ENCODE measurements at regions not wholly inside any gene's neighbourhood (a gene's known extent, or its start where the extent isn't known, plus 50 kb on each side); places are given as distances from the start of the nearest gene placed in this dataset.

DNA sequence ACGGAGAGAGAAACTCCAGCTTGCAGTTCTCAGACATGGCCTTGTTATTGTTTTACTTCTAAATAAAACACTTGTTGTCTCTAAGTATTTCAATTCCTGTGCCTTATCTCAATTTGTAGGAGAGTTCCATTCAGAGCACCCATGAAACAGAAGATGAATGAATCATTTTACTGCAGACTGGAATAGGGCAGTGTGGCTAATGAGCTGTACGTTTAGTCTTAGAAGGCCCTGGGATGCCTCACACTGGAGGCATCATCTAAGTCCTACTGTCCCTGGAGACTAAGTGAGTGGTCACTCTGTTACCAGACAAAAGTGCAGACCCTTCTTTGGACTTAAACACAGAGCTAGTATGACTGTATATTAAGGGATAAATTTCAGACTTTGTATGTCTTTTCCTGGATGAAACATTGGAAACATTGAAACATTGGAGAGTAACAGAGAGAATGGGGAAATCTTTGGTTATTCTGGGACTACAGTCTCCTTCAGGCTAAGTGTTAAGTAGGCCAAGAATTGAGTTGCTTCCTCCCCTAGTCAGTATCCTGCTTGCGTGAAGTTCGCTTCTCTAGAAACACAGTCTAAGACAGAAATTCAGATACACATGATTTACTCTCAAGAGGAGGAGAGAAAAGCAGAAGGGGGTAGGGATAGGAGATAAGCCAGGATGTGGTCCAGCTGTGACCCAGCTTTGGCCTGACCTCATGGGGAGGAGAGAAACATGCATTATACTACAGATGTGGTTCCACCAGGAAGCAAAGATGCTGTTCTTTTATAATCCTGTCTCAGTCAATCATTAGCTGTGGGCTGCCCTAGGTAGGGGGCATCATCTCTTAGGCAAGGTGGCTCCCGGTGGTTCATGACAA is 167.4 kb upstream of the BMP2 start:
- no peaks in the 10 kb centered on the region for H3K36me3 ChIP-seq (ENCODE audit: control insufficient read depth, insufficient read depth, low read length)
- H3K4me1 ChIP-seq (ENCODE audit: control insufficient read depth, insufficient read depth, low read length): peaks cover 5% of the 10 kb centered on the region
- no peak overlapping the region for H3K9ac ChIP-seq (ENCODE audit: low read length)
- H3K27me3 ChIP-seq (ENCODE audit: control insufficient read depth, insufficient read depth, low read length): no peaks in the 10 kb centered on the region
- no peak overlapping the region for H3K4me3 ChIP-seq (ENCODE audit: low read length)
- H3K9me3 ChIP-seq (ENCODE audit: control insufficient read depth, low read length): no peaks in the 10 kb centered on the region

DNA sequence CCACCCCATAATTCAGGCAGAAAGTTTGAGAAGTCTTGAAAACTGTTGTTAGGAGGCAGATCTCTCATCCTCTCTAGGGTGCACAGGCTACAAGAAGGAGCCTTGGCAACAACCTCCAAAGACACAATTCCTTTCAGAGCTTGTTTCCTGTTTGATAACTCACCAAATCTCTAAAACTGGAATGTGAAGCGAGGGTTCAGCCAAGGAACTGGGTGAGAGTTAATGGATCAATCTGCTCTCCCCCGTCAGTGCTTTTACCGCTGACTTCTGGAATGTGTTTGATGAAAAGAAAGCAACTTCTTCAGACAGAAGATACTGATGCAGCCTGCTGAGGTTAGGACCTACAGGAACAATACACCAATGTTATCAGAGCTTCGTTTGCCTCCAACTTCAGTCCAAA is 171.8 kb upstream of the BMP2 start:
- no peaks in the 10 kb centered on the region for H3K9me3 ChIP-seq (ENCODE audit: control insufficient read depth, low read length)
- H3K4me1 ChIP-seq (ENCODE audit: control insufficient read depth, insufficient read depth, low read length): peaks cover 15% of the 10 kb centered on the region
- no peaks in the 10 kb centered on the region for H3K36me3 ChIP-seq (ENCODE audit: control insufficient read depth, insufficient read depth, low read length)
- H3K4me3 ChIP-seq (ENCODE audit: low read length): no peak overlapping the region
- no peak overlapping the region for H3K9ac ChIP-seq (ENCODE audit: low read length)
- H3K27me3 ChIP-seq (ENCODE audit: control insufficient read depth, insufficient read depth, low read length): no peaks in the 10 kb centered on the region

- no peak overlapping the region for H3K4me3 ChIP-seq (ENCODE audit: low read length)
- no peaks in the 10 kb centered on the region for H3K27me3 ChIP-seq (ENCODE audit: control insufficient read depth, insufficient read depth, low read length)
- no peaks in the 10 kb centered on the region for H3K36me3 ChIP-seq (ENCODE audit: control insufficient read depth, insufficient read depth, low read length)
- H3K4me1 ChIP-seq (ENCODE audit: control insufficient read depth, insufficient read depth, low read length): peaks cover 15% of the 10 kb centered on the region
- H3K9ac ChIP-seq (ENCODE audit: low read length): no peak overlapping the region
- no peaks in the 10 kb centered on the region for H3K9me3 ChIP-seq (ENCODE audit: control insufficient read depth, low read length)
Measured at GRCh38 chr20:6590891-6591637, 176.4 kb upstream of the BMP2 start.

- Histone ChIP-seq H3K36me3 (ENCODE audit: control insufficient read depth, insufficient read depth, low read length) (no peaks in the 10 kb centered on the region), H3K9me3 (ENCODE audit: control insufficient read depth, low read length) (no peaks in the 10 kb centered on the region), H3K27me3 (ENCODE audit: control insufficient read depth, insufficient read depth, low read length) (no peaks in the 10 kb centered on the region), H3K4me3 (ENCODE audit: low read length) (no peak overlapping the region), H3K4me1 (ENCODE audit: control insufficient read depth, insufficient read depth, low read length) (peaks cover 10% of the 10 kb centered on the region), H3K9ac (ENCODE audit: low read length) (no peak overlapping the region)
Measured at GRCh38 chr20:6588296-6588695, 179.2 kb upstream of the BMP2 start.

- H3K36me3 ChIP-seq (ENCODE audit: control insufficient read depth, insufficient read depth, low read length): no peaks in the 10 kb centered on the region
- no peaks in the 10 kb centered on the region for H3K9me3 ChIP-seq (ENCODE audit: control insufficient read depth, low read length)
- H3K4me3 ChIP-seq (ENCODE audit: low read length): no peak overlapping the region
- H3K27me3 ChIP-seq (ENCODE audit: control insufficient read depth, insufficient read depth, low read length): no peaks in the 10 kb centered on the region
- no peaks in the 10 kb centered on the region for H3K4me1 ChIP-seq (ENCODE audit: control insufficient read depth, insufficient read depth, low read length)
- no peak overlapping the region for H3K9ac ChIP-seq (ENCODE audit: low read length)
Measured at GRCh38 chr20:6583134-6583738, 184.2 kb upstream of the BMP2 start.

DNA sequence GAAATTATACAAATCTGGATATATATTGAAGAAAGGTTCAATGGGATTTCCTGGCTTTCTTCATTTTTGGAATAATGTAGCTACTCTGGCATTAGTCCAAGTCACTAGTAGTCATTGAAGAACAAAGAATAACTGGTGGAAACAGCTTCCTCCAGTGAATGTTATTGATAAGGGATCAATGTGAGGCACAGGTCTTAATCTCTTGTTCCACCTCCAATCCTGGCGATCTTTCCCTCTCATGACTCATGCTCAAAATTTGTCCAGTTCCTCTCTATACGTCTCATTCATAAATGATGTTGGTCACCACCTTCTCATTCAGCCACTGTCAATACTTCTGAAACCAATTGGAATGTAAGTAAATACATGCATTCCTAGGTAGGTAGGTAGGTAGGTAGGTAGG is 185.0 kb upstream of the BMP2 start:
- Histone ChIP-seq H3K27me3 (ENCODE audit: control insufficient read depth, insufficient read depth, low read length) (no peaks in the 10 kb centered on the region), H3K36me3 (ENCODE audit: control insufficient read depth, insufficient read depth, low read length) (no peaks in the 10 kb centered on the region), H3K4me1 (ENCODE audit: control insufficient read depth, insufficient read depth, low read length) (no peaks in the 10 kb centered on the region), H3K9me3 (ENCODE audit: control insufficient read depth, low read length) (no peaks in the 10 kb centered on the region), H3K4me3 (ENCODE audit: low read length) (no peak overlapping the region), H3K9ac (ENCODE audit: low read length) (no peak overlapping the region)

DNA sequence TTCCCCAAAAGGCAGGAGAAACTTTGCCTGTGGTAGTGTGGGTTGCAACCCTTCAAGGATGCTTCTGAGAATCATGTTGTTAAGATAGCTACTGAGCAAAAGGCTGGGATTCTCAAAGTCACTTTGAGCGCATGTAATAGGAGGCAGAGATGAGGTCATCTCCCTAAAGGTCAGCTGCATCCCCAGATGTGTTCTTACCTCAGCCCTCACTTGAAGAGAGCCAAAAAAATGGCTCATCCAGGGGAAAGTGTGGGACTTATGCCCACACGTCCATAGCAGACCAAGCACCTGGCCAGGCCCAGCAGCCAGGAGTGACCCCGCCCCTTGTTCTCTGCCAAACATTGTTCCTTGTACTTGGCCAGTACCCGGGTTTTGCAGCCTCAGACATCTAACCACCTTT is 187.0 kb upstream of the BMP2 start:
- no peak overlapping the region for H3K9ac ChIP-seq (ENCODE audit: low read length)
- no peak overlapping the region for H3K4me3 ChIP-seq (ENCODE audit: low read length)
- no peaks in the 10 kb centered on the region for H3K27me3 ChIP-seq (ENCODE audit: control insufficient read depth, insufficient read depth, low read length)
- no peaks in the 10 kb centered on the region for H3K36me3 ChIP-seq (ENCODE audit: control insufficient read depth, insufficient read depth, low read length)
- H3K9me3 ChIP-seq (ENCODE audit: control insufficient read depth, low read length): no peaks in the 10 kb centered on the region
- H3K4me1 ChIP-seq (ENCODE audit: control insufficient read depth, insufficient read depth, low read length): peaks cover 7% of the 10 kb centered on the region

DNA sequence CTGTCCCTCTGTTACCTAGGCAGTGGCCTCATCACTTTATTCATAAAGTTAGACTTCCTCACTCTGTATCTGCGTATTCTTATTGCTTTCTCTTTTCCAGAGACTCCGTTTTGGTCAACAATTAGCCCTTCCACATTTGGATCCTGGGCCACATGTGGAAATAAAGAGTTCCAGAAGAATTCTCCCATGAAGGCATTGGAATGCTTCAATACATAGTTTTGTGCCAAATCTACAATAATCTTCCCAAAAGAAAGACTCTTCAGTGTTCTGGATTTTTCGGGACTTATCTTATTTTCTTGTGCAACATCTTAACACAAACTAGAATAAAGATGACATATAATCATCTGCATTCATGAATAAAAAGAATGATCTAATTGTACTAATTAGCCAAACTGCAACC is 187.7 kb upstream of the BMP2 start:
- H3K9ac ChIP-seq (ENCODE audit: low read length): no peak overlapping the region
- H3K27me3 ChIP-seq (ENCODE audit: control insufficient read depth, insufficient read depth, low read length): no peaks in the 10 kb centered on the region
- H3K4me3 ChIP-seq (ENCODE audit: low read length): no peak overlapping the region
- peaks cover 7% of the 10 kb centered on the region for H3K4me1 ChIP-seq (ENCODE audit: control insufficient read depth, insufficient read depth, low read length)
- H3K36me3 ChIP-seq (ENCODE audit: control insufficient read depth, insufficient read depth, low read length): no peaks in the 10 kb centered on the region
- H3K9me3 ChIP-seq (ENCODE audit: control insufficient read depth, low read length): no peaks in the 10 kb centered on the region

- no peaks in the 10 kb centered on the region for H3K27me3 ChIP-seq (ENCODE audit: control insufficient read depth, insufficient read depth, low read length)
- H3K9ac ChIP-seq (ENCODE audit: low read length): no peak overlapping the region
- no peak overlapping the region for H3K4me3 ChIP-seq (ENCODE audit: low read length)
- peaks cover 7% of the 10 kb centered on the region for H3K4me1 ChIP-seq (ENCODE audit: control insufficient read depth, insufficient read depth, low read length)
- H3K9me3 ChIP-seq (ENCODE audit: control insufficient read depth, low read length): no peaks in the 10 kb centered on the region
- H3K36me3 ChIP-seq (ENCODE audit: control insufficient read depth, insufficient read depth, low read length): no peaks in the 10 kb centered on the region
Measured at GRCh38 chr20:6579417-6579816, 188.1 kb upstream of the BMP2 start.

DNA sequence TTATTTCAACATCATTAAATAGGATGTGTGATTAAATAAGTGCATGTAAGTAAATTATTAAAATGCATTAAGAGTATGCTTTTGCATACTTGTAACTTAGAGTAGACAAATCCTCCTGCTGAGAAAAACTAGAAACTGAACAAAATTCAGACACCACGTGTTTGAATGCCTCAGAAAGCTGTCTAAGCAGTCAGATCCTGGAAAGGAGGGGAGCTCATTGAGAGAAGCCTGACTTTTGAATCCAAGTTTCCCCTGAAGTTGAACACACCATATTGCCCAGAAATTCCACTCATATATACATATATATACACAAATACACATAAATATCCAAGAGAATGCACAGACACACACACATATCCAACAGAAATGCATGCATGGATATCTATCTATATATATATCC is 190.0 kb upstream of the BMP2 start:
- Histone ChIP-seq H3K9ac (ENCODE audit: low read length) (no peak overlapping the region), H3K27me3 (ENCODE audit: control insufficient read depth, insufficient read depth, low read length) (no peaks in the 10 kb centered on the region), H3K4me1 (ENCODE audit: control insufficient read depth, insufficient read depth, low read length) (peaks cover 7% of the 10 kb centered on the region), H3K36me3 (ENCODE audit: control insufficient read depth, insufficient read depth, low read length) (no peaks in the 10 kb centered on the region), H3K4me3 (ENCODE audit: low read length) (no peak overlapping the region), H3K9me3 (ENCODE audit: control insufficient read depth, low read length) (no peaks in the 10 kb centered on the region)

DNA sequence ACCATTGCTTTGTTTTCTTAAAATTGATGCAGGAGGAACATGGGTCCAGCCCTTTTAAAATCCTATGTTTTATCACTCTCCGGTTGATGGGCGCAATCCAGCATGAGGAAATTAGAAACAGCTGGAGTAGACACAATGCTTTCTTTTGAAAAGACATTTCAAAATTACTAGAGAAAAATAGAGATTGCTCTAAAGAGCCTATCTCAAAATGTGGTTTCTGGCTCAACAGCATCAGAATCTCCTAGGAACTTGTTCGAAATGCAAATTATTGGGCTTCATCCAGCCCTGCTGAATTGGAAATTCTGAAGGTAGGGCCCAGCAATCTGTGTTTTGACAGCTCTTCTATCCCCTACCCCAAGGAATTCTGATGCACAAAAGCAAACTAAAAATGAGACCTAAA is 190.8 kb upstream of the BMP2 start:
- Histone ChIP-seq H3K9ac (ENCODE audit: low read length) (no peak overlapping the region), H3K36me3 (ENCODE audit: control insufficient read depth, insufficient read depth, low read length) (no peaks in the 10 kb centered on the region), H3K27me3 (ENCODE audit: control insufficient read depth, insufficient read depth, low read length) (no peaks in the 10 kb centered on the region), H3K4me3 (ENCODE audit: low read length) (no peak overlapping the region), H3K9me3 (ENCODE audit: control insufficient read depth, low read length) (no peaks in the 10 kb centered on the region), H3K4me1 (ENCODE audit: control insufficient read depth, insufficient read depth, low read length) (peaks cover 7% of the 10 kb centered on the region)

- Histone ChIP-seq H3K4me1 (ENCODE audit: control insufficient read depth, insufficient read depth, low read length) (peaks cover 7% of the 10 kb centered on the region), H3K27me3 (ENCODE audit: control insufficient read depth, insufficient read depth, low read length) (no peaks in the 10 kb centered on the region), H3K36me3 (ENCODE audit: control insufficient read depth, insufficient read depth, low read length) (no peaks in the 10 kb centered on the region), H3K9ac (ENCODE audit: low read length) (no peak overlapping the region), H3K4me3 (ENCODE audit: low read length) (no peak overlapping the region), H3K9me3 (ENCODE audit: control insufficient read depth, low read length) (no peaks in the 10 kb centered on the region)
Measured at GRCh38 chr20:6575912-6576401, 191.5 kb upstream of the BMP2 start.

All from mucosa of stomach (tissue), 1 donor.